GM19324 (cell line): ENCODE measurements at regions not wholly inside any gene's neighbourhood (a gene's known extent, or its start where the extent isn't known, plus 50 kb on each side); places are given as distances from the start of the nearest gene placed in this dataset.

Experiments used
- ATAC-seq: cut with Tn5 transposase; IDR thresholded peaks from one replicate; pipeline ENCODE4 v1.9.1; 2021; ENCODE audit warnings: mild to moderate bottlenecking, moderate library complexity; ENCODE audit not compliant: unreplicated experiment, low FRiP score

GRCh38 chr2:220302756-220303155, 675.3 kb downstream of the SLC4A3 start:
- ATAC-seq = no peak

DNA sequence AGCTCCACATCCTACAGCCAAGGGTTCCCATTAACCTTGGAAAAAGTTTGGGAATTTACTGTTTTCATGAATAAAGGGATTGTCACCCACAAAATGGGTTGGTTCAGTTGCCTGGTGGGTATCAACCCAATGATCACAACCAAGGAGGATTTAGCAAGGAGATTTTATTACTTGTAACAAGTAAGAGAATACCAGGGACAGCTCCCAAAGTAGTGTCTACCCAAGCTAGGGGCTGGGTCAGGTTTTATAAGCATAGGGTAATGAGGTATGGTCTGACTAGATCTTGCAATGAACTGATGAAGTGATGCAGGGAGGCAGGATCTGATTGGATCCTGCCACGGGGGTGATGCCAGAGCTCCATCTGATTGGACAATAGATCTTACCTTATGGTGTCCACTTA, 681.8 kb downstream of the SLC4A3 start:
- ATAC-seq = no peak

- no peak for ATAC-seq
Observed at GRCh38 chr2:220310451-220310861, 683.0 kb downstream of the SLC4A3 start.

GRCh38 chr2:220315098-220315823, 687.8 kb downstream of the SLC4A3 start:
- no peak for ATAC-seq

GRCh38 chr2:220318037-220318436, 690.6 kb downstream of the SLC4A3 start:
- ATAC-seq = no peak

DNA sequence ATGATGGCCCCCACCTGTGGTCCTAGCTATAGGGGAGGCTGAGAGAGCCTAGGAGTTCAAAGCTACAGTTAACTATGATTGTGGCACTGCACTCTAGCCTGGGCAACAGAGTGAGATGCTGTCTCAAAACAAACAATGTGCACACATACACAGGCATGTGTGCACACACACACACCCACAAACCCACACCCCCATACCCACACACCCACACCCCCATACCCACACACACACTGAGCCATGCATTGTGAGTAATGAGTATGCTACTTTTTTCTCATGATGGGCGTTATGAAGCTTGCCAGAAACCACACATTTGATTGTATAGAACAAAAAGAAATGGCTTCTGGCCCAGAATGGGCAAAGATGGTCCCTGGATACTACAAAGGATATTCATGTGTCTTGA, 691.1 kb downstream of the SLC4A3 start:
- ATAC-seq = no peak

DNA sequence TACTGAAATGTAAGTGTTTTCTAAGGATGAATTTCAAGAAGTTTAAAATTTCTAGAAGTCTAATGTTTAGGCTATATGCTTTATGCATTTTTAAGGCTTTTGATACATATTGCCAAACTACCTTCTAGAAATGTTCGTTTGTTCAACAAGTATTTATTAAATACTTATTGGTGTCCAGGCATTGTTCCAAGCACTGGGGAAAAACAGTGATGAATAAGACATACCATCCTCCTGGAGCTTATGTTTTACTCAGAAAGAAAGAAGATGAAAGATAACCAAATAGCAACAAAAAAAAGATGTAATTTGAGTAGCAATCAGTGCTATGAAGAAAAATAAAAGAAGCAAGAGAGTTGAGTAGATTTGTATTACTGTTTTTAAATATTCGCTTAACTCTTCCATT, 692.9 kb downstream of the SLC4A3 start:
- ATAC-seq = no peak

DNA sequence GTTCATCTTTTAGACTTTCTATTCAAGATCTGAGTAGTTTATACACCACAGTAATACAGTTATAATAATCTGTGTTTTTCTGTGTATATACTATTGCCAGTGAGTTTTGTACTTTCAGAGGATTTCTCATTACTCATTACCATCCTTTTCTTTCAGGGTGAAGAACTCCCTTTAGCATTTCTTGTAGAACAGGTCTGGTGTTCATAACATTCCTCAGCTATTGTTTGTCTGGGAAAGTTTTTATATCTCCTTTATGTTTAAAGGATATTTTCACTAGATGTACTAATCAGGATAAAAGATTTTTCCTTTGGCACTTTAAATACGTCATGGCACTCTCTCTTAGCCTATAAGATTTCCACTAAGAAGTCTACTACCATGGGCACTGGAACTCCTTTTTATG, 705.5 kb downstream of the SLC4A3 start:
- no peak for ATAC-seq

- ATAC-seq = no peak
Observed at GRCh38 chr2:220334210-220334609, 706.8 kb downstream of the SLC4A3 start.

DNA sequence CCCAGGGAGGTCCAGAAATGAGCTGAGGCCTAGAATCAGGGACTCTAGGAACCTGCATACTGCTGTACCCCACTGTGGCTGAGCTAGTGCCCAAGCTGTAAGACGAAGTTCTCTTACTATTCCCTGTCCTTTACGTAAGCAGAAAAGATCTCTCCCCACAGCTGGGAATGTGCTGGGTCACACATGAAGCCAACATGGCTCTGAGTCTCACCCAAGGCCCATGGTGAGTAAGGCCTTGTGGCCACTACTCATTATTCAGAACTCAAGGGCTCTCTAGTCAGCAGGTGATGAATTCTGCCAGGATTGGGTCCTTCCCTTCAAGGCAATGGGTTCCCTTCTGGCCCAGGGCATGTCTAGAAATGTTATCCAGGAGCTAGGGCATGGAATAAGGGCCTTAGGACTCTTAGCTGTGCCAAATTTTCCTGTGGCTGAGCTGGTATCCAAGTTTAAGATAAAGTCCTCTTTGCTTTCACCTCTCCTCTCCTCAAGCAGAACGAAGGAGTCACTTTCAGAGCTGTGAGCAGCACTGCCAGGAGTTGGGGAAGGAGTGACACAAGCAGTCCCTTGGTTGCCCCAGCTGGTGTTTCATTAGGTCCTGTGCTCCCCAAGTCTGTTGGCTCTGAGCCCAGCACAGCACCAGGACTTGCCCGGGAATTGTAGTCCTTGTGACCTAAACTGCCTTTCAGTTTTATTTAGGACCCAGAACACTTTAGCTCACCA, 707.6 kb downstream of the SLC4A3 start:
- ATAC-seq = no peak

GRCh38 chr2:220335591-220335915, 708.1 kb downstream of the SLC4A3 start:
- no peak for ATAC-seq

DNA sequence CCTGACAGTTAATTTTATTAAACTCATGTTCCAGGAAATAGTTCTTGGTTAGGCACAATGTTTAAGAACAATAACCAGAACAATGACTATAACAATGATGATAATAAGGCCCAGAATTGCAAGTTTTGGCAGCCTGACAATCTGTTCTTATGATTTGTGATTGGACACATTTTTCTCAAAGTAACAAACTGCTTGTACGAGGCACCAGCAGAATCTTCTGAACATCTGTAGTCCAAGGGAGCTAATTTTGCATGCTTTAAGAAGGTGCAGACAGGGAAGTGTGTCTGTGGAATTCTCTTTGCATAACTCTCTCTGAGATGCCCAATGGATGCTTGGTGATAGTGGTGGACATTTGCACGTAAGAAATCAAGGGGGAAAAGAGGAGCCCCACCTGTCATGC, 709.3 kb downstream of the SLC4A3 start:
- no peak for ATAC-seq

DNA sequence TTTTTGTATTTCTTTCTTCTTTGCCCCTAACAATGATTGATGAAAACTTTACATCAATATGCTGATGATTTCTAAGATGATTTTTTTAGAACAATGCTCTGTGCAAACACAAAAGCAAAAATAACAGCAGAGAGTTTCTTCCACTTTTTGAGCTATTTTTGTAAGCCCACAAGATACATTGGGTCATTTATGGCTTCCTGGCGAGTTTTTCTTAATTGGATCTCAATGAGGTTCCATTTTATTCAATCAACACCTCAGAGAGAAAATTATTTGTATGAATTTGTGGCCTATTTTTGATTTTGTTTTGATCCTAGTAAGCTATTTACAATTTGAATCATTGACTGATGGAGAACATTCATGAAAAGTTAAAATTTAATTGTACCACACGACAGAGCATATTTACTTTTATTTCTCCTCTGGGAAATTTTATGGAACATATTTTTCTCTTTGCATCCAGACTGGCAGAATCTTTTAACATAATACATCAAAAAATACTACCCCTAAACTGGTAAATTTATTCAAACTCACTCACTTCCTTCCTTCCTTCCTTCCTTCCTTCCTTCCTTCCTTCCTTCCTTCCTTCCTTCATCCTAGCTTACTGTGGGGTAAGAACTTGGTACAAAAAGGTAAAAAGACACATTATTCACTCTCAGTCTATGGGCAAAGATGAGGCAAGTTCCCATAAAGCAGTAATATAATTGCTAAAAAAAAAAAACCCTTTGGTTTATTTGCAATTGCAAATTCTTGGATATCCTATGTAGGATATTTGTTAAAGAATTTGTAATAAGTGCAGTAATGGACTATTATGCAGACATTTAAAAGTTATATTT, 710.4 kb downstream of the SLC4A3 start:
- no peak for ATAC-seq

GRCh38 chr2:220341014-220341413, 713.6 kb downstream of the SLC4A3 start:
- ATAC-seq = no peak

- ATAC-seq = no peak
Observed at GRCh38 chr2:220346919-220347318, 719.5 kb downstream of the SLC4A3 start.

- no peak for ATAC-seq
Observed at GRCh38 chr2:220347626-220348025, 720.2 kb downstream of the SLC4A3 start.

DNA sequence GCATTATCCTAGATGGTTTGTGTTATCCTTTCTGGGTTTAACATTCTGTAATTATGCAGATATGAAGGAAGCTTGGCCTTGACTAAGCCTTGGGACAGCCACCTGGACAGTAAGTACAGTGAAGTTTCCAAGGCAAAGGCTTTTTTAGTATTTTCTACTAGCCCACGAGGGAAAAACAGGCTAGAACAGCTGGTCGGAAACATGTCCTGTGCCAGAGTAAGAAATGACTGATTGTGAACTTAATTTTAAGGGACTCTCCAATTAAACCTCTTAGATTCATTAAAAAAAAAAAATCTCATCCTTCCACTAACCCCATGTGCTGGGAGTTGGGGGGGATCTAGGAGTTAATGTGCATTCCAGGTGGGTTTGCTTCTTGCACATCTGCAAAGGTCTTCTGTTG, 720.8 kb downstream of the SLC4A3 start:
- ATAC-seq = no peak

DNA sequence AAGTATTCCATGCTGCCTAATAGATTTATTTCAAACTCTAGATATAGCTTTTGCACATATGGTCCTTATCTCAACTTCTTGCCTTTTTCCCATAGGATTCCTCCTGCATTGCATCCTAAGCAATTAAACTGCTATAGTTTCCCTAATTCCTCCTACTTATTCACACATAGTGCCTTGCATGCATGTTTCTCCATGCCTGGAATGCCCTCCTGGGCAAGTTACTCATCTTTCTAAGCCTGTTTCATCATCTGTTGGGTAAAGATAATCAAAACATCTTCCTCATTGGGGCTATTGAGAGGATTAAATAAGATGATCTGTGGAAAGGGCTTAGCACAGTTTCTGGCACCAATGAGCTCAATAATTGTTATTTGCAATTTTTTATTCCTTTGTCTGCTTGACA, 726.5 kb downstream of the SLC4A3 start:
- no peak for ATAC-seq

GRCh38 chr2:220356076-220356475, 728.6 kb downstream of the SLC4A3 start:
- ATAC-seq = no peak

GRCh38 chr2:220365023-220365422, 737.6 kb downstream of the SLC4A3 start:
- no peak for ATAC-seq

GRCh38 chr2:220366765-220367164, 739.3 kb downstream of the SLC4A3 start:
- ATAC-seq = no peak
